DOHH2 (cell line): ENCODE measurements at regions not wholly inside any gene's neighbourhood (a gene's known extent, or its start where the extent isn't known, plus 50 kb on each side); places are given as distances from the start of the nearest gene placed in this dataset.
"Not testable (repeated sequence)": the region's sequence is repeated elsewhere in the genome, so short reads cannot be mapped to it uniquely, and the experiment has no call there.

Experiments used
- H3F3A ChIP-seq: fragments of 200-600 bp; sonication (generic), shearing (Covaris generic); 2 replicates; pipeline ENCODE4 v1.6.0; 2016; ENCODE audit warnings: antibody characterized with exemption, mild to moderate bottlenecking; ENCODE audit not compliant: control insufficient read depth, insufficient read depth
- H3K27ac ChIP-seq: fragments of 200-600 bp; sonication (generic); 2 replicates; pipeline ENCODE4 v1.5.1; 2014; ENCODE audit warnings: low read depth, mild to moderate bottlenecking, low read length, moderate library complexity
- H3K27me3 ChIP-seq: fragments of 200-600 bp; sonication (generic); 2 replicates; pipeline ENCODE4 v1.6.1; 2014; ENCODE audit warnings: mild to moderate bottlenecking, low read length, mixed read lengths; ENCODE audit not compliant: control insufficient read depth
- H3K36me3 ChIP-seq: fragments of 200-600 bp; sonication (generic); 2 replicates; pipeline ENCODE4 v1.6.1; 2014; ENCODE audit warnings: mild to moderate bottlenecking, low read length, moderate library complexity, mixed read lengths; ENCODE audit not compliant: control insufficient read depth
- H3K4me1 ChIP-seq: fragments of 200-600 bp; sonication (generic); 2 replicates; pipeline ENCODE4 v1.6.1; 2014; ENCODE audit warnings: mild to moderate bottlenecking, low read length, mixed read lengths; ENCODE audit not compliant: control insufficient read depth
- H3K4me2 ChIP-seq: fragments of 200-600 bp; sonication (generic); 2 replicates; pipeline ENCODE4 v1.6.0; 2014; ENCODE audit warnings: mild to moderate bottlenecking, low read length, moderate library complexity
- H3K4me3 ChIP-seq: fragments of 200-600 bp; sonication (generic); 2 replicates; pipeline ENCODE4 v1.5.1; 2014; ENCODE audit warnings: mild to moderate bottlenecking, low read length, mixed read lengths
- H3K79me2 ChIP-seq: fragments of 200-600 bp; sonication (generic); 2 replicates; pipeline ENCODE4 v1.6.1; 2014; ENCODE audit warnings: mild to moderate bottlenecking, low read length, mixed read lengths; ENCODE audit not compliant: control insufficient read depth
- H3K9me2 ChIP-seq: fragments of 200-600 bp; sonication (generic); replicated peaks from 2 replicates; pipeline ENCODE4 v1.6.1; 2014; ENCODE audit warnings: mild to moderate bottlenecking, low read length, mixed read lengths; ENCODE audit not compliant: control insufficient read depth
- H3K9me3 ChIP-seq: fragments of 200-600 bp; sonication (generic); 2 replicates; pipeline ENCODE4 v1.6.1; 2014; ENCODE audit warnings: antibody characterized with exemption, low read length, mixed read lengths; ENCODE audit not compliant: control insufficient read depth, insufficient read depth
- H4K20me1 ChIP-seq: fragments of 200-600 bp; sonication (generic); 2 replicates; pipeline ENCODE4 v1.6.0; 2014; ENCODE audit warnings: low read depth, mild to moderate bottlenecking, antibody characterized with exemption, low read length, moderate library complexity; ENCODE audit not compliant: control insufficient read depth, insufficient read depth
- CTCF ChIP-seq: fragments of 200-600 bp; sonication (generic); IDR thresholded peaks from one replicate; pipeline ENCODE4 v1.5.1; 2014; ENCODE audit warnings: antibody characterized with exemption, mild to moderate bottlenecking, low read depth, low read length; ENCODE audit not compliant: poor library complexity, severe bottlenecking
- EZH2phosphoT487 ChIP-seq: fragments of 200-600 bp; sonication (generic); IDR thresholded peaks from 2 replicates; pipeline ENCODE4 v1.6.1; 2017; ENCODE audit warnings: borderline replicate concordance, mild to moderate bottlenecking, antibody characterized with exemption, low read length, moderate library complexity, mixed read lengths

GRCh38 chr4:84150177-84150576 is 348.9 kb downstream of the NKX6-1 start:
- no peaks in the 10 kb centered on the region for H3K27me3 ChIP-seq
- H3K4me2 ChIP-seq = no peak overlapping the region
- no peaks in the 10 kb centered on the region for H3K4me1 ChIP-seq
- no peak for TF ChIP-seq CTCF
- TF ChIP-seq EZH2phosphoT487 = no peak
- H3K4me3 ChIP-seq = no peak overlapping the region
- no peaks in the 10 kb centered on the region for H3K9me2 ChIP-seq
- H3K36me3 ChIP-seq = no peaks in the 10 kb centered on the region
- no peaks in the 10 kb centered on the region for H3K79me2 ChIP-seq
- no peaks in the 10 kb centered on the region for H3K9me3 ChIP-seq
- H3K27ac ChIP-seq = no peak overlapping the region
- H4K20me1 ChIP-seq = no peaks in the 10 kb centered on the region
- no peaks in the 10 kb centered on the region for H3F3A ChIP-seq

- H3K36me3 ChIP-seq = no peaks in the 10 kb centered on the region
- no peak overlapping the region for H3K4me3 ChIP-seq
- H3K27ac ChIP-seq = no peak overlapping the region
- no peaks in the 10 kb centered on the region for H3K9me3 ChIP-seq
- H3K27me3 ChIP-seq = no peaks in the 10 kb centered on the region
- H4K20me1 ChIP-seq = no peaks in the 10 kb centered on the region
- TF ChIP-seq EZH2phosphoT487 = no peak
- no peak overlapping the region for H3K4me2 ChIP-seq
- no peaks in the 10 kb centered on the region for H3K9me2 ChIP-seq
- H3F3A ChIP-seq = no peaks in the 10 kb centered on the region
- H3K79me2 ChIP-seq = no peaks in the 10 kb centered on the region
- H3K4me1 ChIP-seq = no peaks in the 10 kb centered on the region
Measured at GRCh38 chr4:84147831-84148230, 351.3 kb downstream of the NKX6-1 start.

- no peaks in the 10 kb centered on the region for H3K9me3 ChIP-seq
- H3K9me2 ChIP-seq = no peaks in the 10 kb centered on the region
- no peak overlapping the region for H3K27ac ChIP-seq
- TF ChIP-seq EZH2phosphoT487 (no peak), CTCF (no peak)
- no peaks in the 10 kb centered on the region for H3K79me2 ChIP-seq
- no peaks in the 10 kb centered on the region for H3F3A ChIP-seq
- no peaks in the 10 kb centered on the region for H4K20me1 ChIP-seq
- H3K36me3 ChIP-seq = no peaks in the 10 kb centered on the region
- H3K4me2 ChIP-seq = no peak overlapping the region
- no peaks in the 10 kb centered on the region for H3K4me1 ChIP-seq
- H3K4me3 ChIP-seq = no peak overlapping the region
- no peaks in the 10 kb centered on the region for H3K27me3 ChIP-seq
Measured at GRCh38 chr4:84146300-84146959, 352.7 kb downstream of the NKX6-1 start.

GRCh38 chr4:84145176-84145575 is 353.9 kb downstream of the NKX6-1 start:
- Histone ChIP-seq H3K36me3 (no peaks in the 10 kb centered on the region), H3K9me3 (no peaks in the 10 kb centered on the region), H3K27me3 (no peaks in the 10 kb centered on the region), H3F3A (no peaks in the 10 kb centered on the region), H3K4me1 (no peaks in the 10 kb centered on the region), H3K9me2 (no peaks in the 10 kb centered on the region), H3K79me2 (no peaks in the 10 kb centered on the region), H4K20me1 (no peaks in the 10 kb centered on the region), H3K4me3 (no peak overlapping the region), H3K4me2 (no peak overlapping the region), H3K27ac (no peak overlapping the region)
- TF ChIP-seq CTCF (no peak), EZH2phosphoT487 (no peak)

- not testable (repeated sequence) for H3K79me2 ChIP-seq, H3K4me1 ChIP-seq, H3F3A ChIP-seq, H3K4me3 ChIP-seq, H3K27ac ChIP-seq, H3K27me3 ChIP-seq, H3K9me3 ChIP-seq, H3K9me2 ChIP-seq, H3K4me2 ChIP-seq, H4K20me1 ChIP-seq, H3K36me3 ChIP-seq
Measured at GRCh38 chr4:84126911-84127310, 372.2 kb downstream of the NKX6-1 start.
